Renal pelvis (tissue), 1 donor: ENCODE measurements at regions not wholly inside any gene's neighbourhood (a gene's known extent, or its start where the extent isn't known, plus 50 kb on each side); places are given as distances from the start of the nearest gene placed in this dataset.
"Not testable (repeated sequence)": the region's sequence is repeated elsewhere in the genome, so short reads cannot be mapped to it uniquely, and the experiment has no call there.

Source experiments
- DNase-seq: peaks from one replicate; pipeline ENCODE4 v3.0.0-alpha.2; 2013

GRCh38 chr3:20645340-20645739 lies 459.3 kb upstream of the SGO1 start:
- no peak for DNase-seq

DNA sequence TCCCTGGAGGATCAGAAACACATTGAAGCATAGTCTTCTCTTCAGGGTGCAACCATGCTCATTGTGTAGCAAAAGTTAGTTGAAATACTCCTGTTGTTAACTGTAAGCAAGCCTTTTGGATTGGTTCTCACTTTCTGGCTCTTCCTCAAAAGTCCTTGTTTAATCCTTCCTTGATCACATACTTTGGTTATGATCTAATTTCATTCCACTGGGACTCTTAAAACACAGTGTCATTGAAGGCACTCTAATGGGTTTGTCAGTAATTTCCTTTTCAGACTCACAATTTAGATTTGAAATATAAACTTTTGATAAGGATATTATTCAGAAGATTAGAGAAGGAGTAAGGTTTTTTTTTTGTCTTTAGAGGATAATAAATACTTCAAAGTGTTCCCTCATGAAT lies 451.7 kb upstream of the SGO1 start:
- DNase-seq: no peak

DNA sequence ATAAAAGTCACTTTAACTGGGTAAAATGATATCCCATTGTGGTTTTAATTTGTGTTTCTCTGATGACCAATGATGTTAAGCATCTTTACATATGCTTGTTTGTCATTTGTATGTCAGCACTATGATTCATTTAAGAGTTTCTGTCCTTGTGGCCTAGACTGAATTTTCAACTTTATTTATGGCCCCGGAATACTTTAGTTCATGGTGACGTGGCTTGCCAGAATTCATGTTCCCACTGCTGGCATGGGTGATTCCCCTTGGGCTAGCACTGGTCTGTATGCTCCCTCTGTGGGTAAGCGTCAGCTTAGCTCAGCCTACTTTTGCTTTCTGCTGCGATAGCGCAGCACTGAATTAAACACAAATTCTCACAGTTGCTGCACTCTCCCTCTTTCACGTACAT lies 436.3 kb upstream of the SGO1 start:
- no peak for DNase-seq

DNA sequence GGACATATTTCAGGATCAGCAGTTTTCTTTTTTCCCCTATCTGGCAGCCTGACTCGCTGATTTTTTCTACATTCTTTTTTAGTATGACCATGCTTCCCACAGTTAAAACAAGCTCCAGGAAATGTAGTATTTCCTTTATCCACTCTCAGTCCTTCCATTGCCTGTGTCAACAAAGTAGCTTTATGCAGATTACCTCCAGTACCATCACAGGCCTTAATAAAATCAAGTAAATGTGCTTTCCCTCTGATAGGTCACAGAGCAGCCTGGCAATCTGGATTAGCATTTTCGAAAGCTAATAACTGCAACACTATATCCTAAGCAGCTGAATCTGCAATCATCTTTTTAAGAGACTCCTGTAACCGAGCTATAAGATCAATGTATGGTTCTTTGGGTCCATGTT lies 432.6 kb upstream of the SGO1 start:
- not testable (repeated sequence) for DNase-seq

GRCh38 chr3:20618181-20618580 lies 432.2 kb upstream of the SGO1 start:
- DNase-seq: not testable (repeated sequence)

DNA sequence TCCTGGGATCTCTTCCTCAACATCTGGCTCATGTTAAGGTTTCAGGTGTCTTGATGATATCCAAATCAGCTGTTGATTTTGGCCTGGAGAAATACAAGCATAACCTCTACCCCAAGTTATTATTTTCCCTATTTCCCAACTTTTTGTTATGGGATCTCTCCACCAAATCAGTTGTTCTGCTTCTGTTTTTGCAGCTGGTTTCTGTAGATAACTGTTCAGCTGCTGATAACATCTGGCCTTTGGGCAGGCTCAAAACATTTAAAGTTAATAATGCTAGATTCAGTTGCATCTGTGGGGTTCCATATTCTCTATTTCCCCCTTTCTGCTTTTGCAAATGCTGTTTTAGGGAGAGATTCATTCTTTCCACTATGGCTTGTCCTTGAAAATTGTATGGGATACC lies 430.0 kb upstream of the SGO1 start:
- not testable (repeated sequence) for DNase-seq

DNA sequence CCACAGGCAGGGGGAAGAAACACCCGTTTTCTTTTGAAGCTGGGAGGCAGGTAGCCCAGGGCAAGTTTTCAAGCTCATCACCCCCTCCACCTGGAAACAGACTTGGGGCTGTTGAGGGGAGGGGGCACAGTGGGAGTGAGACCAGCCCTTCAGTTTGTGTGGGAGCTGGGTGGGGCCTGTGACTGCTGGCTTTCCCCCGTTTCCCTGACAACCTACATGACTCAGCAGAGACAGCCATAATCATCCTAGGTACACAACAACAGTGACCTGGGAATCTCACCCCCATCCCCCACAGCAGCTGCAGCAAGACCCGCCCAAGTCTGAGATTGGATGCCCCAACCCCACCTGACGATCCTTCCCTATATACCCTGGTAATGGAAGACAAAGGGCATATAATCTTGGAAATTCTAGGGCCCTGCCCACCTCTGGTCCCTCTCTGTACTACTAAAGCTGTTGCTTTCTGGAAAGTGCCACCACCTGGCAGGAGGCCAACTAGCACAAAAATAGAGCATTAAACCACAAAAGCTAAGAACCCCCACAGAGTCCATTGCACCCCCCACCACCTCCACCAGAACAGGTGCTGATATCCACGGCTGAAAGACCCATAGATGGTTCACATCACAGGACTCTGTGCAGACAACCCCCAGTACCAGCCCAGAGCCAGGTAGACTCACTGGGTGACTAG lies 422.2 kb upstream of the SGO1 start:
- no peak for DNase-seq

DNA sequence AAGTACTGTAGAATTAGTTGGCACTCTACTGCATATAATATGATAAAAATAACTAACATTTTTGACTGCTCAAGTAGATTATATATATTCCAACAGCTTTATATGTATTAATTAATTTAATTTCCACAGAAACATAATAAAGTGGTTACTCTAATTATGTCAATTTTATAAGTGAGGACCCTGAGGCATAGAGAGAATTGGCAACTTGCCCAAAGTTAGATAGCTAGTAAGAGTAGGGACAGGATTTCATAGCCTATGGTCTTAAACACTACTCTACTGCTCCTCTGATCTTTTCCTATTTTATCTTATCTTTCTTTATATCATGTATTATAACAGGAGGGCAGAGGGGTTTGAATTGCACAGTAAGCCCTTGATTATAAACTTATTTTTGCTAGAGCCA lies 418.7 kb upstream of the SGO1 start:
- DNase-seq: no peak

GRCh38 chr3:20589275-20589674 lies 403.3 kb upstream of the SGO1 start:
- DNase-seq: no peak

GRCh38 chr3:20588781-20589180 lies 402.8 kb upstream of the SGO1 start:
- no peak for DNase-seq

DNA sequence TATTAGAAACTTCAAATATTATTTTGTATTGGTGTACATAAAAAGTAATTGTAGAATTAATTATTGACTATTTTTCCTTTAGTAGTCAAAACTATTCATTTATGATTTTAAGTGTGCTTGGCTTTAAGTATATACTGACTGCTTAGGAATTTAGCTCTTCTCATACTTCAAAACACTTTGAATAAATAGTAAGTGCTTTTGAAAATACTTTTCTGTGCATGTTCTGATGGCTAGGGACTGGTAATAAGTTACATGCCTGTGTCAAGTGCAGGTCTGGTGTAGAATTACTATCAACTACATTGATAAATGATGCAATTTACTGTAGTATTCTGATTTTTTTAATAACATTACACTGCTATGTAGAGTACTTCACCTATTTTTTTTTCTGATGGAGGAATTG lies 397.6 kb upstream of the SGO1 start:
- no peak for DNase-seq

DNA sequence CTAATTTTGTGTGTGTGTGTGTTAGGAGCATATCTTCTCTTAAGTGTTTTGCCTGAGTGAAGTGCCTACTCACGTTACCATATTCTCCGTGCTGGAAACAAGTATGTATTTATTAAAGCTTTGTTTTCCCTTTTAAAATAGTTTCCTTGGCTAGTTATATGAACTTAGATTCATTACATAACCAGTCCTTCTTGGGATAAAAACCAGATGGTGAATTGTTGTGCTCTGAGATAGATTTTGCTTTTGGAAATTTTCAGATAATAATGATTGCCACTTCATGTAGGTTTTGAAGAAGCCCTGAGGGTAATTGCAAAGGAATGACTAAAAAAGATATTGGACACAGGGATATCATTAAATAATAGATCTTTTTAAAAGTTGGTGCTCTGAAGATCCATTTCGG lies 390.2 kb upstream of the SGO1 start:
- no peak for DNase-seq

DNA sequence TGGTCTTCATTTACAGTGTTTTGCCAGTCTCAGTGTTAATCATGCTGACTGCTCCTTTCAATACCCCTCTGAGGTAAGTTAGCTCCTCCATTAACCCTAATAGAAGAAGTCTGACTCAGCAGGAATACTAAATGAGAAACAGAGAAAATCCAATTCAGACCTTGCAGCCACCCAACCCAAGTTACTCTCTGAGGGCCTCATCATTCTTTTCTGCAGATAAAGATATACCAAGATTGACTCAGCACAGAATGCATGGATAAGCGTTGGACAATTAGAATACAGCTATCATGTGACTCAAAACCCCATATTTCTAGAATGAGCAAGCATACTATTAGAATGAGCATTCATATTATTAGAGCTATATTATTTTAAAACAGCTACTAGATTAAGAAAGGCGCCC lies 389.1 kb upstream of the SGO1 start:
- DNase-seq: no peak

DNA sequence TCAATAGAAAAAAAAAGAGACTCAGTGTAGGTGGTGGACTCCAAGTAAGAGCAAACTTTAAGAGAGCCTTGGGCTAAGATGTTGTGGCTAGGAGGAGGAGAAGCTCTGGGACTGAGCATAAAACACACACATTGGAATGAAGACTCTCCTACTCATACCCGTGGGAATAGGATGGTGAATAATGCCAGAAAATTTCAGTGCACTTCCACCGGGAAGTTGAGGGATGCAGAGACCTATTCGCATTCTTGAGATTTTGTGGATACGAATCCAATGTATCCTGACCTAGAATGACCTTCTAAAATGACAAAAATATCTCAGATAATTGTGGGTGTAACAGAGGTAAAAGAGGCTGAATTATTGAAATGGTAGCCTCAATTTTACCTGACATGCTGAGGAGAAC lies 388.7 kb upstream of the SGO1 start:
- no peak for DNase-seq

DNA sequence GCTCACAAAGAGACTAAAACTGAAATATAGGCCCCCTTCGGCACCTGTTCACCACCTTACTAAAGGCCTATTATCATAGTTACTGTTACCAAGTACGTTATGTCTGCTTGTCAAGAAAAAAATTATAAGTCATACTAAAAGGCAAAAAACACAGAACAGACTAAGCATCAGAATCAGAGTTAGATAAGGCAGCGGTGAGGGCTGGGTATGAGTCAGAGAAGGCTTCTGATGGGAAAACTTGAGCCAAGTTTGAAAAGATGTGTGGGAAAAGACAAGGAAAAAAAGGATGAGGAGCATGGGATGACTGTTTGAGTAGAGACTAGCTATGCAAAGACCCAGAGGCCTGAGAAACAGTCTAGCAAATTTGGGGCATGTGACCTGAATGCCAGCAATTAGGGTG lies 387.2 kb upstream of the SGO1 start:
- DNase-seq: no peak

DNA sequence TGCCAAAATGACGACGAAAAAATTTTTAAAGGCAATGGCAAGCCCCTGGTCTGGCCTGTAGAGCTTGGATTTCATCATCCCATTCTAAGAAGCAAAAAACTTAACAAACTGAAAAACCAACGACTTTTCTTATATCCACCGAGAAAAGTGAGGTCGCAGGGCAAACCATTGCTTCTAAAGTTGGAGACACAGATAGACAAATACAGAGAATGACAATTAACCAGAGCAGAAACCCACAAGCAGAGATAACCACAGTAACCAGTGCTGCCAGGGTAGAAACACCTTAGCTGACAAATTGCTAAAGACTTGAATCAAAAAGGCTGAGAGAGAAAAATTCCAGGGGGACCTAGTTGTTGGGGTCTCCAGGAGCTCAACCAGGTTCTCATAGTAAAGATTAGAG lies 386.5 kb upstream of the SGO1 start:
- no peak for DNase-seq

DNA sequence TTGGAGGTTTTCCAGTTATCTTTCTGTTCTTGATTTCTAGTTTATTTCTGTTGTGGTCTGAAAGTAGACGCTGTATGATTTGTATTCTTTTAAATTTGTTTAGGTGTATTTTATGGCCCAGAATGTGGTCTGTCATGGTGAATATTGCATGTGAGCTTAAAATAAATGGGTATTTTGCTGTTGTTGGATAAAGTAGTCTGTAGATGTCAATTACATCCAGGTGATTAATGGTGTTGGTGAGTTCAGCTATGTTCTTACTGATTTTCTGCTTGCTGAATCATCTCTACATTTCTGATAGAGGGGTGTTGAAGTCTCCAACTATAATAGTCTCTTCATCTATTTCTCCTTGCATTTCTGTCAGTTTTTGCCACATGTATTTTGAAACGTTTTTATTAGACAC lies 383.3 kb upstream of the SGO1 start:
- DNase-seq: no peak

DNA sequence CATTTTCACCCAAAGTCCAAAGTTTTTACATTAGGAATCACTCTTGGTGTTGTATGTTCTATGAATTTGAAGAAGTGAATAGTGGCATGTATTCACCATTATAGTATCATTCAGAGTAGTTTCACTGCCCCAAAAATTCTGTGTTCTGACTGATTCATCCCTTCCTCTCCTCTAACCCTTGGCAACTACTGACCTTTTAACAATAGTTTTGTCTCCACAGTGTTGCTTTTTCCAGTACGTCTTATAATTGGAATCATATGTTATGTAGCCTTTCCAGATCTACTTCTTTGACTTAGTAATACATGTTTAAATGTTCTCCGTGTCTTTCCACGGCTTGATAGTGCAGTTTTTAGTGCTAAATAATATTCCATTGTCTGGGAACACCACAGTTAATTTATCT lies 379.0 kb upstream of the SGO1 start:
- DNase-seq: no peak

DNA sequence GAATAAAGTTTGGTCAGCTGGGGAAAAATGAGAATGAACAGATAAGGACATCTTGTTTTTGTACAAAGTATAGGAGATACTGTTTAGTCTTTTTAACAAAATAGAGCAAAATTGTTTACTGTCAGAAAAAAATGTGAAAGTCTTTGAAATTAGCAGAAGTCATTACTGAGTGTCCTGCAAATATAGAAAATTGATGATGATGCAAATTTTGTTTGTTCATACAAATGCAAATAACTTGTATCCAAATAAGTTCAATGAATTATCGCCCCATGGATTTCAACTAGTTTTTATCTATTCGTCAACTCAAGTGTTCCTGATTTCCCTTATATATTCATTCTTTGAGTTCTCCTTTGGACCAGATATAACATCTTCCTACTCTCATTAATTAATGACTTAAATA lies 378.0 kb upstream of the SGO1 start:
- DNase-seq: no peak

- no peak for DNase-seq
Measured at GRCh38 chr3:20563251-20563650, 377.2 kb upstream of the SGO1 start.

DNA sequence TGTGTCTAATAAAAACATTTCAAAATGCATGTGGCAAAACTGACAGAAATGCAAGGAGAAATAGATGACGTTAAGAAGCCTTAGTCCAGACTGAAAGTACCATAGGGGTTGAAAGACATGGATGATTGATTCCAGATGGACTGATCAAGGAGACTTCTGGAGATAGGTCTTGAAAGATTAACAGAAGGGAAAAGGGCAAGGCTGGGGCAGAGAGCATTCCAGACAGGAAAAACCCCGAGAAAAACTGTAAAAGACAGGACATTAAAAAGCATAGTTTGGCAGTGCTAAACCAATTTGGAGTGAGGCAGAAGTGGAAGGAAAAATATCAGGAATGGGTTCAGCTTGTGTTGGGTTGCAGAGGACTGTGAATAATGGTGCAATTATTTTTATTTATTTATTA lies 375.2 kb upstream of the SGO1 start:
- DNase-seq: no peak

GRCh38 chr3:20560446-20560845 lies 374.4 kb upstream of the SGO1 start:
- not testable (repeated sequence) for DNase-seq

DNA sequence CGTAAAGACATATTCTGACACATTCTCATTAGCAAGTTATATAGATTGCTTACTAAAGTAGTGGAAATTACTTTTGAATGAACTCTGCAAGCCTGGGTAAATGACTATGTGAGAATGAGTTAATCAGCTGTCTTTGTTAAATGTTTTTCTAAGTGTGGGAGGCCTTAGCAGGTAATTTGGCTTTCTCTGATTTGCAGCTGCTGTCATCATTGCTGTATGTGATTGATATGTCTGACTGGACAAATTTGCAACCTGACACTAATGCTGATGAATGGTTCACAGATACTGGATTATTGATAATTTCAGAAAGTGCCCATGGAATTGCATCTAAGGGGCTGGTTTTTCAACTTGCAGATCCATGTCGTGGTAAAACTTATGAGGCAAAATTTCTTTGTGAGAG lies 372.2 kb upstream of the SGO1 start:
- DNase-seq: no peak

DNA sequence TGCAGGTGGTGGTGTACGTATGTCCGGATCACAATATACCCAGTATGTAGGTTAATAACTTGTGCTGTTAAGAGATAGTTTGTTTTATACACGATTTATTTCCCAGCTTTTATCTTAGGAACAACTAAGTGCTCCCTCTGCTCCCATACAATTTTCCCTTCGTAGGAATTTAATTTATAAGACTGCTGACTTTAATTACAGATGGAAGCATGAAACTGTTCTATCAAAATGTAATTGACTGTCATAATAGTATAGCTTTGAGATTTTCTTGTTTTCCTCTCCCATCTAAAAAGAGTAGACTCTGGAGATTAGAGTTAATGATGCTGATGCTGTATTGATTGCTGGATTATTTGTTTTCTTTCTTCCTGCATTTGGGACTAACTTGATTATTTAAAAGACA lies 370.7 kb upstream of the SGO1 start:
- DNase-seq: no peak
